Spleen (tissue), 7 donors: ENCODE measurements at regions not wholly inside any gene's neighbourhood (a gene's known extent, or its start where the extent isn't known, plus 50 kb on each side); places are given as distances from the start of the nearest gene placed in this dataset.

Experiments used
- CTCF ChIP-seq, 11 experiments: fragments of 200-600 bp in 7 of 11; fragments of 450-650 bp in 4 of 11; sonication (generic) in 4 of 11; IDR thresholded peaks in 8 of 11; conservative IDR thresholded peaks in 3 of 11; 1 replicate in 7 of 11; 2 replicates in 4 of 11; pipeline versions ENCODE4 v1.4.0 to v1.8.0; 2016 to 2021; ENCODE audit warnings: antibody characterized with exemption in 11 of 11, inconsistent platforms in 4 of 11, mild to moderate bottlenecking in 1 of 11
- POLR2A ChIP-seq, 3 donors: fragments of 450-650 bp; IDR thresholded peaks; one replicate each; pipeline ENCODE4 v1.5.1; 2017; ENCODE audit warnings: antibody characterized with exemption in 3 of 3, mild to moderate bottlenecking in 1 of 3
- donor health status: DM: no; HTN: no; CAD: no; lungs with moderate emphysema.
- donor health status: DM: no; HTN: no; CAD: no.
- donor health status: DM: no; HTN: no; CAD: no.

- TF ChIP-seq CTCF (IDR thresholded peaks at IDR 0.05 in 8 of 11, conservative IDR thresholded peaks at IDR 0.05 in 3 of 11) = no peak
- no peak for TF ChIP-seq POLR2A (IDR thresholded peaks at IDR 0.05)
Observed at GRCh38 chr16:88308441-88309173, 74.2 kb upstream of the ZNF469 start.
